Neutrophil (primary cell): ENCODE measurements at regions not wholly inside any gene's neighbourhood (a gene's known extent, or its start where the extent isn't known, plus 50 kb on each side); places are given as distances from the start of the nearest gene placed in this dataset.

Experiments
- H3K27ac ChIP-seq: fragments of 200-600 bp; sonication (generic); 2 replicates; pipeline ENCODE4 v1.5.1; 2016; ENCODE audit warnings: mild to moderate bottlenecking, moderate library complexity
- H3K27me3 ChIP-seq: fragments of 200-600 bp; sonication (generic); 2 replicates; pipeline ENCODE4 v1.6.0; 2016; ENCODE audit warnings: mild to moderate bottlenecking
- H3K36me3 ChIP-seq: fragments of 200-600 bp; sonication (generic); 2 replicates; pipeline ENCODE4 v1.5.1; 2017
- H3K4me1 ChIP-seq, 2 experiments: fragments of 200-600 bp in 1 of 2; sonication (generic) in 1 of 2; 1 replicate in 1 of 2; 2 replicates in 1 of 2; pipeline versions ENCODE4 v1.5.1 to v1.6.1; 2013 to 2016; ENCODE audit warnings: low read depth in 1 of 2, low read length in 1 of 2, mild to moderate bottlenecking in 1 of 2, moderate library complexity in 1 of 2; ENCODE audit not compliant: control insufficient read depth in 1 of 2, insufficient read depth in 1 of 2
- H3K4me3 ChIP-seq, 2 experiments: fragments of 200-600 bp in 1 of 2; sonication (generic) in 1 of 2; 1 replicate in 1 of 2; 2 replicates in 1 of 2; pipeline ENCODE4 v1.5.1; 2013 to 2016; ENCODE audit warnings: low read depth in 1 of 2, low read length in 1 of 2, mild to moderate bottlenecking in 1 of 2, moderate library complexity in 1 of 2
- H3K9me3 ChIP-seq: fragments of 200-600 bp; sonication (generic); 2 replicates; pipeline ENCODE4 v1.5.1; 2016
- CTCF ChIP-seq: fragments of 200-600 bp; sonication (generic); IDR thresholded peaks from 2 replicates; pipeline ENCODE4 v1.5.1; 2016; ENCODE audit warnings: antibody characterized with exemption

DNA sequence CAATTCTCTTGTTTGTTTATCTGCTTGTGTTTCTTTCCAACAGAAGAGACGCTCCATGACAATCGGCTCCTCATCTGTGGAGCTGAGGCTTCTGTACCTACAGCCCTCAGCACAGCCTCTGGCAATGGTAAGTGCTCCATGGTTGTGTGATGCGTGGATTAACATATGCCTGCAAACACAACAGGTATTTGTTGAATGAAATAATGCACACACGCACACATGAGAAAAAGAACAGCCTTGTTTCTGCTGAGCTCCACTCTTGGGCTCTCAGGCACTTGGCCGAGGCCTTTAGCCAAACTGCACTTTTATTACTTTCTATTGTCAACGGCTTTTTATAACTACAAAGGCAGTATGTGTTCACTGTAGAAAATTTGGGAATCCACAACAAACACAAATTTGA is 120.4 kb upstream of the TMCC3 start:
- Histone ChIP-seq H3K4me3 (no peak overlapping the region), H3K9me3 (no peaks in the 10 kb centered on the region), H3K36me3 (no peaks in the 10 kb centered on the region), H3K27ac (no peak overlapping the region), H3K27me3 (peaks cover 21% of the 10 kb centered on the region), H3K4me1 (peaks cover 23 to 26% of the 10 kb centered on the region in 2 experiments)
- TF ChIP-seq CTCF: no peak

DNA sequence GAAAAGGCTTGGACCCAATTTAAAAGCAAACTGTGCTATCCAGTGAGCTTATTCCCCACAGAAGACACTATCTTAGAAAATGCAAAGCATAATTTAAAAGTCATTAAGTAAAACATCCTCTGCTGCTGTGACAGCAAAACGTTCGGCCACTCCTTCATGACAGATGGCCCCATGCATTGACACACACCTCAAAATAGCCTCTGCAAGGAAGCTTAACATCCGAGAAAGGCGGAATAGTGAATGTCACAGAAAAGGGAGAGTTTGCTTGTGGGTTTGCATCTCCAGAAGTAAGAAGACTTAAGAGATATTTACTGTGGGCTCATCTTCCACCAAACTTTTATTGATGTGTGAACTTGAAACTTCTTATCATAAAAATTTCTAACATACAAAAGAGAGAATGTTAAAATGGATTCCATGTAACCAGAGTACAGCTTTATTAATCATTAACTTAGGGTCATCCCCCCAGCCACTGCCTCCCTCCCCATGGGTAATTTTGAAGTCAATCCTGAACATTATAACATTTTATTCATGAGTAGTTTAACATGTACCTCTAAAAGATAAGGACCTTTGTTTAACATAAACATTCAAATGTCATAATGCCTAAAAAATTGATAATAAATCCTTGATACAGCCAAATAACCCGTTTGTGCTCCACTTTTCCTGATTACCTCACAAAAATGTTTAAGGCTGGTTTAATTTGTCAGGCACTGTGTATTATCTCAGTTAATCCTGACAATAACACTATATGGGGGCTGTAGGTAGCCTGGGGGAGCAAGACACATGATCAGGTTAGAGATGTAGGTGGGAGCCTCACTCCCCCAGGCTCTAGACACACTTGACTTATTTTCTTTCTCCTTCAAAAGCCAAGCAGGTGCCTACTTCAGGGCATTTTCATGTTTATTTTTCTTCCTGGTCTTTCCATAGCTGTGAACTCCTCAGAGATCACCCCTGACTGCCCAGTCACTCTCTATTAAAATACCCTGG is 119.7 kb upstream of the TMCC3 start:
- H3K4me1 ChIP-seq: peaks cover 23 to 26% of the 10 kb centered on the region in 2 experiments
- no peak for TF ChIP-seq CTCF
- H3K27me3 ChIP-seq: peaks cover 19% of the 10 kb centered on the region
- no peaks in the 10 kb centered on the region for H3K9me3 ChIP-seq
- no peak overlapping the region for H3K4me3 ChIP-seq
- peak overlapping the region; percentile 62 for H3K27ac ChIP-seq
- no peaks in the 10 kb centered on the region for H3K36me3 ChIP-seq

DNA sequence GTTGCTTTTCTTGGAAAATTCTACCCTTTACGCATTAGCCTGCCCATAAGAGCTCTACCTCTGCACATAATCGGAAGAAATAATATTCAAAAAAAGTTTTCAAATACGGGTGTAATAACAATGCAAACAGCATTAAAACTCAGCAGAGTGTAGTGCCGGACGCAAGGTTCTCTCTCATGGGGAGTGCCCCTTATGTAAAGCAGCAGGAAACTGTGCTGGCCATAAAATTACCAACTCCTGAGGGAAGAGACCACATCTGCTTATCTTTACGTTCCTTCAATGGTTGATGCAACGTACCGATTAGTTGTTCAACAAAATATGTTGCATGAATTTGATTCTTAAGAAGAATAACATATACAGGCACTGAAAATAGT is 118.7 kb upstream of the TMCC3 start:
- no peaks in the 10 kb centered on the region for H3K9me3 ChIP-seq
- peak overlapping the region; percentile 62 for H3K27ac ChIP-seq
- H3K27me3 ChIP-seq: peaks cover 12% of the 10 kb centered on the region
- peak overlapping the region in 1 of 2 experiments; percentile 25 for H3K4me3 ChIP-seq
- TF ChIP-seq CTCF: no peak
- no peaks in the 10 kb centered on the region for H3K36me3 ChIP-seq
- peaks cover 31 to 34% of the 10 kb centered on the region in 2 experiments for H3K4me1 ChIP-seq

DNA sequence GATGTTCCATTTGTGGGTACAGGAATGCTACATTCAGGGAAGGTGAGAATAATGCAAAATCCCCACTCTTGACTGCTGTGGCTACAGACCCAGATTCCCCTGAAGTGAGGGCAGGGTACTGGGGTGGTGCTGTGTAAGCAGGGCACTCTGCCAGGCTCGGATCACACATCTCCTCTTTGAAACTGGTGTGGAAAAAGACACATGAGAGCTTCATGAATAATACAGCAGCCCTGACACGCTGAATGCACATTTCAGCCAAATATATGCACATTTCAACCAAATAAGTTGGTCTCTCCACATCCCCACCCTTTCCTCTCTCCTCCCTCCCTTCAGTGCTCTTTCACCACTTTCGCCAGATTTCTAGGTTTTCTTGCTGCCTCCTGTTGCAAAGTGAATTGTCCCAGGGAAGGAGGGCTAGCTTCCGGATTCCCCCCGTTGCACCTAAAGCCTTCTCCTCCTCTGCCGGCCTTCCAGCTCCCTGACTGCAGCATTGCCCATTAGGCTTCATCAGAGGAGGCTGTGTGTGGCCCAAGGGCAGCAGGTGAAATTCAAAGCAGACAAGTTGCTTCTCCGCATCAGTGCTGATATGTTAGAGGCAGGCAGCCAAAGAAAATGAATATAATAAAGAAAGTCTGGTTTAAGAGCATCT is 118.2 kb upstream of the TMCC3 start:
- peak overlapping the region in 1 of 2 experiments; percentile 25 for H3K4me3 ChIP-seq
- no peak for TF ChIP-seq CTCF
- H3K36me3 ChIP-seq: no peaks in the 10 kb centered on the region
- H3K9me3 ChIP-seq: no peaks in the 10 kb centered on the region
- peak overlapping the region; percentile 62 for H3K27ac ChIP-seq
- peaks cover 37 to 39% of the 10 kb centered on the region in 2 experiments for H3K4me1 ChIP-seq
- peaks cover 9% of the 10 kb centered on the region for H3K27me3 ChIP-seq

DNA sequence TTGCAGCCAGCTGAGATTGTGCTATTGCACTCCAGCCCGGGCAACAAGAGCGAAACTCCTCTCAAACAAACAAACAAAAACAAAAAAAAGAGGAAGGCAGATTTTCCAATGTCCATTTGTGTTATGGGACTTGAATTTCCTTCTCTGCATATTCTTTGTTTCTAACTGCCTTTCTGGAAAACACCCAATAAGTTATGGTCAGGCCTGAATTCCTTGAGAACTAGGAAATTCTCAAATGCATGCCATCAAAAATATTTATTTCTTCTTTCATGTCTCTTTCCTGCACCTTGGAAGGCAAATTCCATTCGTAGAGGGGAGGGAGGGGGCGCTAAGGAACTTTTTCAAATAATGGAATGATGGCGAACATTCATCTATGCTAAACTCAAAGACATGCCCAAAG is 117.6 kb upstream of the TMCC3 start:
- Histone ChIP-seq H3K4me3 (peak overlapping the region in 1 of 2 experiments; percentile 25), H3K36me3 (no peaks in the 10 kb centered on the region), H3K27ac (no peak overlapping the region), H3K9me3 (no peaks in the 10 kb centered on the region), H3K27me3 (peaks cover 9% of the 10 kb centered on the region), H3K4me1 (peaks cover 42 to 45% of the 10 kb centered on the region in 2 experiments)
- no peak for TF ChIP-seq CTCF
